CD4-positive, CD25-positive, alpha-beta regulatory T cell (primary cell): ENCODE measurements at regions not wholly inside any gene's neighbourhood (a gene's known extent, or its start where the extent isn't known, plus 50 kb on each side); places are given as distances from the start of the nearest gene placed in this dataset.

Experiments used
- ATAC-seq, 2 donors: fragments of 150-1000 bp; cut with Tn5 transposase; one replicate each; pipeline ENCODE4 v1.10.0; 2021; ENCODE audit warnings: low read depth in 2 of 2, moderate number of reproducible peaks in 2 of 2, moderate library complexity in 1 of 2
- DNase-seq, 3 donors: peaks; one replicate each; pipeline versions ENCODE4 v3.0.0 to v3.0.0-alpha.2; 2012 to 2022; ENCODE audit warnings: mixed read lengths in 1 of 3
- H3K27ac ChIP-seq: one replicate; pipeline ENCODE4 v1.7.0; 2013; ENCODE audit warnings: mild to moderate bottlenecking, low read length; ENCODE audit not compliant: insufficient read depth, poor library complexity, severe bottlenecking
- H3K27me3 ChIP-seq: one replicate; pipeline ENCODE4 v1.7.0; 2013; ENCODE audit warnings: low read length; ENCODE audit not compliant: control insufficient read depth, insufficient read depth
- H3K36me3 ChIP-seq: one replicate; pipeline ENCODE4 v1.7.0; 2013; ENCODE audit warnings: mild to moderate bottlenecking, low read length, moderate library complexity; ENCODE audit not compliant: control insufficient read depth, insufficient read depth
- H3K4me1 ChIP-seq: 2 replicates; pipeline ENCODE4 v1.7.0; 2013; ENCODE audit warnings: mild to moderate bottlenecking, low read length; ENCODE audit not compliant: insufficient read depth, control insufficient read depth, poor library complexity, severe bottlenecking
- H3K4me3 ChIP-seq: one replicate; pipeline ENCODE4 v1.7.0; 2013; ENCODE audit warnings: low read depth, mild to moderate bottlenecking, low read length, moderate library complexity
- H3K9me3 ChIP-seq, 2 experiments: 1 replicate in 1 of 2; 2 replicates in 1 of 2; pipeline ENCODE4 v1.7.0; 2013; ENCODE audit warnings: low read length in 2 of 2, mild to moderate bottlenecking in 1 of 2, moderate library complexity in 1 of 2; ENCODE audit not compliant: control insufficient read depth in 2 of 2
- H3K27ac Mint-ChIP-seq, 3 donors: one replicate each; pipeline ENCODE4 v1.8.0; 2020 to 2022; ENCODE audit warnings: mild to moderate bottlenecking in 3 of 3, mixed read lengths in 3 of 3, moderate library complexity in 2 of 3
- H3K27me3 Mint-ChIP-seq: one replicate; pipeline ENCODE4 v1.8.0; 2022; ENCODE audit warnings: mild to moderate bottlenecking, mixed read lengths
- H3K36me3 Mint-ChIP-seq: one replicate; pipeline ENCODE4 v1.8.0; 2020; ENCODE audit warnings: mixed read lengths
- H3K4me1 Mint-ChIP-seq, 4 donors: one replicate each; pipeline ENCODE4 v1.8.0; 2020 to 2022; ENCODE audit warnings: mixed read lengths in 4 of 4, mild to moderate bottlenecking in 1 of 4
- H3K4me3 Mint-ChIP-seq, 4 donors: one replicate each; pipeline ENCODE4 v1.8.0; 2020 to 2022; ENCODE audit warnings: mild to moderate bottlenecking in 4 of 4, mixed read lengths in 4 of 4, moderate library complexity in 3 of 4
- H3K9me3 Mint-ChIP-seq, 7 donors: one replicate each; pipeline ENCODE4 v1.8.0; 2020 to 2022; ENCODE audit warnings: mixed read lengths in 7 of 7, mild to moderate bottlenecking in 3 of 7, moderate library complexity in 2 of 7

GRCh38 chr13:40228496-40228895 is 437.9 kb downstream of the FOXO1 start:
- H3K4me3 Mint-ChIP-seq, result no peak overlapping the region
- Histone ChIP-seq H3K9me3 (no peaks in the 10 kb centered on the region), H3K27me3 (no peaks in the 10 kb centered on the region), H3K36me3 (no peaks in the 10 kb centered on the region), H3K27ac (no peak overlapping the region), H3K4me1 (no peaks in the 10 kb centered on the region), H3K4me3 (no peak overlapping the region)
- H3K27ac Mint-ChIP-seq, result no peak overlapping the region
- H3K36me3 Mint-ChIP-seq, result no peaks in the 10 kb centered on the region
- H3K4me1 Mint-ChIP-seq, result peaks cover 6 to 29% (median 17%) of the 10 kb centered on the region in 4 donors
- DNase-seq, result no peak
- ATAC-seq, result no peak
- no peaks in the 10 kb centered on the region for H3K9me3 Mint-ChIP-seq
- H3K27me3 Mint-ChIP-seq, result no peaks in the 10 kb centered on the region

DNA sequence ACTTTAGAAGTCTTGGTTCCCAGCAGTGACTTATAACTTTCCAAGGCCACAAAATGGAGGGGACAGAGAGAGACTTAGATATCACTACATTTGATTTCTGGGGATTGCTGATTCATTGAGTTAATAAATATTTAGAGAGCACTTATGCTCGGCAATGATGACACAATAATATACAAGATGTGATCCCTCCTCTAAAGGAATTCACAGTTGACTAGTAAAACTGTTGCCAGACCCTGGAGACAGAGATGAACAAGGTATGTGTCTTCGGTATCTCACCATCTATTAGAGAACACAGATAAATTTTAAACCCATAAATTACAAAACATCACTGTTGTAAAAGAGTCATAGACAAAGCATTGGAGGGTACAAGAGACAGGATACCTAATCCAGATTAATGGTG is 437.5 kb downstream of the FOXO1 start:
- H3K27ac Mint-ChIP-seq, result peak overlapping the region in 1 of 3 donors; percentile 27
- DNase-seq, result no peak
- no peaks in the 10 kb centered on the region for H3K9me3 Mint-ChIP-seq
- Histone ChIP-seq H3K27me3 (no peaks in the 10 kb centered on the region), H3K36me3 (no peaks in the 10 kb centered on the region), H3K27ac (no peak overlapping the region), H3K9me3 (no peaks in the 10 kb centered on the region), H3K4me1 (no peaks in the 10 kb centered on the region), H3K4me3 (no peak overlapping the region)
- H3K4me1 Mint-ChIP-seq, result peaks cover 1 to 24% (median 16%) of the 10 kb centered on the region in 4 donors
- H3K36me3 Mint-ChIP-seq, result no peaks in the 10 kb centered on the region
- H3K27me3 Mint-ChIP-seq, result no peaks in the 10 kb centered on the region
- no peak for ATAC-seq
- no peak overlapping the region for H3K4me3 Mint-ChIP-seq

DNA sequence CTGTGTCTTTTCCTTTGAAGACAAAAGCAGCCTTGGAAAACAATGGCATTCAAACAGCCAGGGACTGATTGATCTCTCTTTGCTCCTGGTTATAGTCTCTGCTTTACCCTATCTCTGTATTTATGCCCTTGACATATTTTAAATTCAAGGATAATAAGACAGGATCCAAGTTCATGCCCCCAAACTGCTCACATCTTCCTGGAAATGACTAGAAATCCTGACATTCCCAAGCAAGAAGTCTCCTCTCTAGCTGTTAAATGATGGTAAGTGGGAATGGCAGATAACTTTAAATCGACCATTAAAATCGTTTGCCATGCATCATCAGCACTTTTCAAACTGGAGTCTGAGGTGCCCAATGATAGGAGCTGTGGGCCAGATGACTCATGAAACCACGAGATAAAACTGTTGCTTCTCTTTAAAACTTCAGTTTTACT is 435.6 kb downstream of the FOXO1 start:
- no peak overlapping the region for H3K27ac ChIP-seq
- H3K27me3 Mint-ChIP-seq, result peaks cover 4% of the 10 kb centered on the region
- no peaks in the 10 kb centered on the region for H3K36me3 Mint-ChIP-seq
- no peak overlapping the region for H3K4me3 ChIP-seq
- H3K4me1 Mint-ChIP-seq, result peaks cover 0 to 18% (median 16%) of the 10 kb centered on the region in 4 donors
- no peaks in the 10 kb centered on the region for H3K9me3 Mint-ChIP-seq
- no peak overlapping the region for H3K4me3 Mint-ChIP-seq
- H3K4me1 ChIP-seq, result no peaks in the 10 kb centered on the region
- no peaks in the 10 kb centered on the region for H3K27me3 ChIP-seq
- H3K27ac Mint-ChIP-seq, result peak overlapping the region in 2 of 3 donors; percentile 40 to 42
- H3K9me3 ChIP-seq, result no peaks in the 10 kb centered on the region
- no peak for ATAC-seq
- no peak for DNase-seq
- H3K36me3 ChIP-seq, result no peaks in the 10 kb centered on the region

DNA sequence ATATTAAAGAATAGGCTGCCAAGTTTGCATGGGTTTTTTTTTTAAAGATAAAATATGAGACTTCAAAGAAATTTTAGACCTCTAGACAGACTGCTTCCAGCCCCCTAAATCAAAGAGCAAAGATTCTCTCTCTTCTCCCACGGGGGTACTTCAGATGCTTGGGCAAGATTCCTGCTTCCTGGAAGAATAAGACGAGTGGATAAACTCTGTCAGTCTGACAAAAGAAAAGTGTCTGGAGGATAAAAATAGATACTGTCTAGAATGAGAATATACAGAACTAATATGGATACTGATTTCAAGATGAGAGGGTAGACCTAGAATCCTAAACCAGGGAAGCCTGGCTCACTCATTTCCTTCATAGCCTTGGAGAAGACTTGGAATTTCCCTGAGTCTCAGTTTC is 435.1 kb downstream of the FOXO1 start:
- Histone ChIP-seq H3K27me3 (no peaks in the 10 kb centered on the region), H3K9me3 (no peaks in the 10 kb centered on the region), H3K36me3 (no peaks in the 10 kb centered on the region), H3K27ac (no peak overlapping the region), H3K4me3 (no peak overlapping the region), H3K4me1 (no peaks in the 10 kb centered on the region)
- no peak for DNase-seq
- H3K27me3 Mint-ChIP-seq, result peaks cover 4% of the 10 kb centered on the region
- H3K36me3 Mint-ChIP-seq, result no peaks in the 10 kb centered on the region
- no peaks in the 10 kb centered on the region for H3K9me3 Mint-ChIP-seq
- peak overlapping the region in 1 of 3 donors; percentile 42 for H3K27ac Mint-ChIP-seq
- no peak overlapping the region for H3K4me3 Mint-ChIP-seq
- H3K4me1 Mint-ChIP-seq, result peaks cover 0 to 18% (median 16%) of the 10 kb centered on the region in 4 donors
- no peak for ATAC-seq

DNA sequence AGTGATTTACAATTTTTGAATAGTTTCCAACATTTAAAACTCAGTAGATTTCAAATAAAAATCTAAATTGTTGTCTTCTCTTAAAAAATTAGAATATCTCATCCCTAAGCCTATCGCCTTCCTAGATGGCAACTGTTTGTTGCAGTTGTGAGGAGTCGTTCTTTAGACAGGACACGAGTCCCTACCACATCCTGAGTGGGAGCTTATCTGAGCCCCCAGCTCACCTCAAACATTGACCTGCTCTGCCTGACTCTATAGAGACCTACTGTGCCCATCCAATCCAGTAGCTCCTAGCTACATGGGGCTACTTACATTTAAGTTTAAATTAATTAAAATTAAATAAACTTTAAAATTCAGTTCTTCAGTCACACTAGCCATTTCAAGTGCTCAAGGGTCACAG is 434.7 kb downstream of the FOXO1 start:
- Mint-ChIP-seq H3K9me3 (no peaks in the 10 kb centered on the region), H3K4me3 (no peak overlapping the region), H3K27me3 (peaks cover 4% of the 10 kb centered on the region), H3K36me3 (no peaks in the 10 kb centered on the region), H3K27ac (no peak overlapping the region), H3K4me1 (peaks cover 0 to 18% (median 16%) of the 10 kb centered on the region in 4 donors)
- no peak for DNase-seq
- H3K9me3 ChIP-seq, result no peaks in the 10 kb centered on the region
- H3K4me3 ChIP-seq, result no peak overlapping the region
- ATAC-seq, result no peak
- no peaks in the 10 kb centered on the region for H3K36me3 ChIP-seq
- H3K4me1 ChIP-seq, result no peaks in the 10 kb centered on the region
- no peak overlapping the region for H3K27ac ChIP-seq
- no peaks in the 10 kb centered on the region for H3K27me3 ChIP-seq

- Mint-ChIP-seq H3K4me3 (no peak overlapping the region), H3K27ac (peak overlapping the region in 2 of 3 donors; percentile 9 to 14), H3K4me1 (peaks cover 0 to 18% (median 16%) of the 10 kb centered on the region in 4 donors), H3K27me3 (peaks cover 4% of the 10 kb centered on the region), H3K36me3 (no peaks in the 10 kb centered on the region), H3K9me3 (no peaks in the 10 kb centered on the region)
- Histone ChIP-seq H3K9me3 (no peaks in the 10 kb centered on the region), H3K27me3 (no peaks in the 10 kb centered on the region), H3K36me3 (no peaks in the 10 kb centered on the region), H3K27ac (no peak overlapping the region), H3K4me3 (no peak overlapping the region), H3K4me1 (no peaks in the 10 kb centered on the region)
- ATAC-seq (no peak), DNase-seq (no peak)
Observed at GRCh38 chr13:40232311-40233040, 434.0 kb downstream of the FOXO1 start.

DNA sequence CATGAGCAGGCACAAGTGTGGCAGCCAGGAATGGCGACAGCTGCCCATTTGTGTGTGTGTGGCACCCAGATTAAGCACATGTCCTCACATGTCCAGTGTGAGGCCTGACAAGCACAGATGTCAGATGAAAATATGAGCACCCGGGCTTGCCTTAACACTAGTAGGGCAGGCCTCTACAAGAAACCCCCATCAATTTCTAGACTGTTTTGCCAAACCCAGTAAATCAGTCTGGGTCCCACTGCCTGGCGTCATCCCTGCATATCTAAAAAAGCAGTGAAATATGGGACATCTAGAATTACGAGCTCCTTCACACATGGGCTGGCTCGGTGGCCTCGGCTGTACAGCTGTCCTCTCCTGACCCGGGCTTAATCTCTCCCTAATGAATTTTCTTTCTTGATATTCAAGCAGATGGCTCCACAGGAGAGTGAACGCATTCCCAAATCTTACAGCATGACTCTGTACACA is 432.7 kb downstream of the FOXO1 start:
- Histone ChIP-seq H3K27me3 (no peaks in the 10 kb centered on the region), H3K27ac (no peak overlapping the region), H3K4me3 (no peak overlapping the region), H3K36me3 (no peaks in the 10 kb centered on the region), H3K9me3 (no peaks in the 10 kb centered on the region), H3K4me1 (no peaks in the 10 kb centered on the region)
- H3K4me1 Mint-ChIP-seq, result peaks cover 0 to 18% (median 16%) of the 10 kb centered on the region in 4 donors
- no peak for DNase-seq
- no peaks in the 10 kb centered on the region for H3K9me3 Mint-ChIP-seq
- no peaks in the 10 kb centered on the region for H3K36me3 Mint-ChIP-seq
- peaks cover 4% of the 10 kb centered on the region for H3K27me3 Mint-ChIP-seq
- H3K4me3 Mint-ChIP-seq, result no peak overlapping the region
- ATAC-seq, result no peak
- peak overlapping the region in 2 of 3 donors; percentile 30 to 60 for H3K27ac Mint-ChIP-seq
